GM13976 (cell line): ENCODE measurements at regions not wholly inside any gene's neighbourhood (a gene's known extent, or its start where the extent isn't known, plus 50 kb on each side); places are given as distances from the start of the nearest gene placed in this dataset.

Experiments
- DNase-seq: peaks from one replicate; pipeline ENCODE4 v3.0.0; 2012; ENCODE audit warnings: low spot score
- in situ Hi-C: fragments of 300-500 bp; cut with MboI; formaldehyde crosslinking; loops from one replicate; pipeline ENCODE4 v1.12.0; 2022; ENCODE audit warnings: low sequenced_read_pairs, mixed read lengths, inconsistent platforms; ENCODE audit not compliant: unreplicated experiment
- TF ChIP-seq, protein P1 (sequence below): IDR thresholded peaks from 2 replicates; pipeline ENCODE4 v1.5.1; 2012; ENCODE audit warnings: borderline replicate concordance, mild to moderate bottlenecking; ENCODE audit not compliant: insufficient read depth; ENCODE audit errors: extremely low read depth, missing control alignments, control extremely low read depth

- in situ Hi-C loops, result no loop called here
- DNase-seq, result no peak
- TF ChIP-seq, protein P1, sequence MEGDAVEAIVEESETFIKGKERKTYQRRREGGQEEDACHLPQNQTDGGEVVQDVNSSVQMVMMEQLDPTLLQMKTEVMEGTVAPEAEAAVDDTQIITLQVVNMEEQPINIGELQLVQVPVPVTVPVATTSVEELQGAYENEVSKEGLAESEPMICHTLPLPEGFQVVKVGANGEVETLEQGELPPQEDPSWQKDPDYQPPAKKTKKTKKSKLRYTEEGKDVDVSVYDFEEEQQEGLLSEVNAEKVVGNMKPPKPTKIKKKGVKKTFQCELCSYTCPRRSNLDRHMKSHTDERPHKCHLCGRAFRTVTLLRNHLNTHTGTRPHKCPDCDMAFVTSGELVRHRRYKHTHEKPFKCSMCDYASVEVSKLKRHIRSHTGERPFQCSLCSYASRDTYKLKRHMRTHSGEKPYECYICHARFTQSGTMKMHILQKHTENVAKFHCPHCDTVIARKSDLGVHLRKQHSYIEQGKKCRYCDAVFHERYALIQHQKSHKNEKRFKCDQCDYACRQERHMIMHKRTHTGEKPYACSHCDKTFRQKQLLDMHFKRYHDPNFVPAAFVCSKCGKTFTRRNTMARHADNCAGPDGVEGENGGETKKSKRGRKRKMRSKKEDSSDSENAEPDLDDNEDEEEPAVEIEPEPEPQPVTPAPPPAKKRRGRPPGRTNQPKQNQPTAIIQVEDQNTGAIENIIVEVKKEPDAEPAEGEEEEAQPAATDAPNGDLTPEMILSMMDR, result no peak
Measured at GRCh38 chr17:79252886-79253285, 178.3 kb downstream of the ENGASE start.

DNA sequence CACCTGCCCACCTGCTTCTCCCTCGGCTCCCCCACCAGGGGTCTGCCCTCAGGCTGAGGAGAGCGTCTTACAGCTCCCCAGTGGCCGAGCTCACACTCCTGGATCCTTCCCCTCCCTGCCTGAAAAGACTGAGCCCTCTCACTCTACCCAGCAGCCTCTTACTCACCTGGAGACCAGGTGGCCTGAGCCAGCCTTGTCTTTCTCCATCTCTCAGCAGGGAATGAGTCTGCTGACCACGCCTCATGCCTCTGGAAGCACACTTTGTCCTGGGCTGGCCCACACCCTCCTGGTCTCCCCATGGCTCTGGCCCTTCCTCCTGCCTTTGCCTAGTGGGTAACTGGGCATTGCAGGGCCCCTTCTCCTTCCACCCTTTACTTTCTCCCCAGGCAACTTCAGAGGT, 177.2 kb downstream of the ENGASE start:
- TF ChIP-seq, protein P1, result no peak
- in situ Hi-C loops, result no loop called here
- DNase-seq, result no peak

- in situ Hi-C loops, result no loop called here
- no peak for DNase-seq
Measured at GRCh38 chr17:79249929-79250521, 175.4 kb downstream of the ENGASE start.

GRCh38 chr17:79248843-79249493, 174.3 kb downstream of the ENGASE start:
- no peak for DNase-seq
- TF ChIP-seq, protein P1, result no peak
- in situ Hi-C loops, result no loop called here

More at GRCh38 chr17:79249929-79250521, 175.4 kb downstream of the ENGASE start:
- TF ChIP-seq, protein P1, result no peak

- in situ Hi-C loops, result no loop called here
- DNase-seq, result no peak
- TF ChIP-seq, protein P1, result no peak
Measured at GRCh38 chr17:79246225-79247190, 171.9 kb downstream of the ENGASE start.

GRCh38 chr17:79244665-79245064, 170.0 kb downstream of the ENGASE start:
- TF ChIP-seq, protein P1, result no peak
- in situ Hi-C loops, result no loop called here
- no peak for DNase-seq
